Neural progenitor cell (in vitro differentiated cells): ENCODE measurements at regions not wholly inside any gene's neighbourhood (a gene's known extent, or its start where the extent isn't known, plus 50 kb on each side); places are given as distances from the start of the nearest gene placed in this dataset.

Experiments used
- CTCF ChIP-seq: fragments of 200-600 bp; sonication (generic); IDR thresholded peaks from 2 replicates; pipeline ENCODE4 v1.5.1; 2017; ENCODE audit warnings: antibody characterized with exemption, mild to moderate bottlenecking
- EZH2 ChIP-seq: fragments of 200-600 bp; sonication (generic); IDR thresholded peaks from 2 replicates; pipeline ENCODE4 v1.6.1; 2017; ENCODE audit warnings: antibody characterized with exemption, mild to moderate bottlenecking, moderate library complexity
- EZH2phosphoT487 ChIP-seq: fragments of 200-600 bp; sonication (generic); IDR thresholded peaks from 2 replicates; pipeline ENCODE4 v1.6.1; 2017; ENCODE audit warnings: antibody characterized with exemption

- no peak for TF ChIP-seq CTCF
- no peak for TF ChIP-seq EZH2phosphoT487
- no peak for TF ChIP-seq EZH2
These were observed 63.7 kb upstream of the OBI1 start for GRCh38 chr13:78722700-78723099.
